ENCODE measurements at regions not wholly inside any gene's neighbourhood (a gene's known extent, or its start where the extent isn't known, plus 50 kb on each side); places are given as distances from the start of the nearest gene placed in this dataset.

- H4K20me1 ChIP-seq (replicated peaks; ENCODE audit: control insufficient read depth, extremely low read depth, insufficient read depth, low read length): no peaks in the 10 kb centered on the region
- H3K9ac ChIP-seq (replicated peaks; ENCODE audit: extremely low read depth, insufficient read depth, low read length): no peak overlapping the region
- intact Hi-C loops (cut with micrococcal nuclease) (no loop called here), dilution Hi-C loops (cut with MboI; ENCODE audit: extremely low pct_ligation_motif_present, low sequenced_read_pairs) (no loop called here)
- no peak overlapping the region for H2AFZ ChIP-seq (ENCODE audit: low read depth, low read length)
- H3K27me3 ChIP-seq (ENCODE audit: control insufficient read depth in 2 of 2, insufficient read depth in 2 of 2, low read length in 2 of 2): no peaks in the 10 kb centered on the region
- ChIA-PET POLR2A (no interaction called here), CTCF (no interaction called here)
- H3K4me1 ChIP-seq (ENCODE audit: control insufficient read depth, extremely low read depth, insufficient read depth, low read length): no peaks in the 10 kb centered on the region
- no peaks in the 10 kb centered on the region for H3K36me3 ChIP-seq (ENCODE audit: control insufficient read depth in 2 of 2, extremely low read depth in 1 of 2, insufficient read depth in 2 of 2, low read length in 2 of 2)
- H3K9me3 ChIP-seq (replicated peaks; ENCODE audit: control insufficient read depth, insufficient read depth, low read length): no peaks in the 10 kb centered on the region
- no peak for DNase-seq (ENCODE audit: low read depth, low spot score)
- no peak overlapping the region for H3K27ac ChIP-seq (ENCODE audit: insufficient read depth, low read depth, low read length)
- TF ChIP-seq, protein P1, sequence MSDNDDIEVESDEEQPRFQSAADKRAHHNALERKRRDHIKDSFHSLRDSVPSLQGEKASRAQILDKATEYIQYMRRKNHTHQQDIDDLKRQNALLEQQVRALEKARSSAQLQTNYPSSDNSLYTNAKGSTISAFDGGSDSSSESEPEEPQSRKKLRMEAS (IDR thresholded peaks at IDR 0.05; ENCODE audit: insufficient read depth, insufficient read length): no peak
- H3K4me2 ChIP-seq (ENCODE audit: insufficient read depth, low read length): no peak overlapping the region
- no TSS peak for BruUV-seq (replicated peaks)
- no peaks in the 10 kb centered on the region for H3K79me2 ChIP-seq (ENCODE audit: control insufficient read depth, insufficient read depth, low read length)
- no peak for FAIRE-seq
- H3K9me1 ChIP-seq (replicated peaks; ENCODE audit: control insufficient read depth, extremely low read depth, insufficient read depth, low read length): no peaks in the 10 kb centered on the region
- no peak overlapping the region for H3K4me3 ChIP-seq (replicated peaks in 1 of 3; ENCODE audit: insufficient read depth in 1 of 3, low read depth in 1 of 3, low read length in 3 of 3)
These were observed 482.4 kb upstream of the SOX5 start for GRCh38 chr12:24431872-24432271.

GRCh38 chr12:24427776-24428175 is 478.3 kb upstream of the SOX5 start:
- Histone ChIP-seq H3K4me2 (ENCODE audit: insufficient read depth, low read length) (no peak overlapping the region), H3K79me2 (ENCODE audit: control insufficient read depth, insufficient read depth, low read length) (no peaks in the 10 kb centered on the region), H3K4me1 (ENCODE audit: control insufficient read depth, extremely low read depth, insufficient read depth, low read length) (no peaks in the 10 kb centered on the region), H3K4me3 (replicated peaks in 1 of 3; ENCODE audit: insufficient read depth in 1 of 3, low read depth in 1 of 3, low read length in 3 of 3) (no peak overlapping the region), H3K9me1 (replicated peaks; ENCODE audit: control insufficient read depth, extremely low read depth, insufficient read depth, low read length) (no peaks in the 10 kb centered on the region), H4K20me1 (replicated peaks; ENCODE audit: control insufficient read depth, extremely low read depth, insufficient read depth, low read length) (no peaks in the 10 kb centered on the region), H3K9ac (replicated peaks; ENCODE audit: extremely low read depth, insufficient read depth, low read length) (no peak overlapping the region), H3K27ac (ENCODE audit: insufficient read depth, low read depth, low read length) (no peak overlapping the region), H3K9me3 (replicated peaks; ENCODE audit: control insufficient read depth, insufficient read depth, low read length) (no peaks in the 10 kb centered on the region), H2AFZ (ENCODE audit: low read depth, low read length) (no peak overlapping the region), H3K27me3 (ENCODE audit: control insufficient read depth in 2 of 2, insufficient read depth in 2 of 2, low read length in 2 of 2) (no peaks in the 10 kb centered on the region), H3K36me3 (ENCODE audit: control insufficient read depth in 2 of 2, extremely low read depth in 1 of 2, insufficient read depth in 2 of 2, low read length in 2 of 2) (no peaks in the 10 kb centered on the region)
- ChIA-PET CTCF (no interaction called here), POLR2A (no interaction called here)
- dilution Hi-C loops (cut with MboI; ENCODE audit: extremely low pct_ligation_motif_present, low sequenced_read_pairs) (no loop called here), intact Hi-C loops (cut with micrococcal nuclease) (no loop called here)
- DNase-seq (ENCODE audit: low read depth, low spot score) (no peak), FAIRE-seq (no peak)
- no TSS peak for BruUV-seq (replicated peaks)
- no peak for TF ChIP-seq JUN (IDR thresholded peaks at IDR 0.05; ENCODE audit: borderline replicate concordance, insufficient read depth, insufficient read length, low read depth)
- no peak for TF ChIP-seq MYC (IDR thresholded peaks at IDR 0.05; ENCODE audit: low read depth, low read length)
- TF ChIP-seq, protein P1 (IDR thresholded peaks at IDR 0.05; ENCODE audit: insufficient read depth, insufficient read length): no peak
